HG03575 (cell line): ENCODE measurements at regions not wholly inside any gene's neighbourhood (a gene's known extent, or its start where the extent isn't known, plus 50 kb on each side); places are given as distances from the start of the nearest gene placed in this dataset.

Experiments
- ATAC-seq: cut with Tn5 transposase; IDR thresholded peaks from one replicate; pipeline ENCODE4 v1.9.1; 2021; ENCODE audit not compliant: unreplicated experiment, insufficient number of reproducible peaks, low FRiP score; ENCODE audit errors: extremely low read depth

DNA sequence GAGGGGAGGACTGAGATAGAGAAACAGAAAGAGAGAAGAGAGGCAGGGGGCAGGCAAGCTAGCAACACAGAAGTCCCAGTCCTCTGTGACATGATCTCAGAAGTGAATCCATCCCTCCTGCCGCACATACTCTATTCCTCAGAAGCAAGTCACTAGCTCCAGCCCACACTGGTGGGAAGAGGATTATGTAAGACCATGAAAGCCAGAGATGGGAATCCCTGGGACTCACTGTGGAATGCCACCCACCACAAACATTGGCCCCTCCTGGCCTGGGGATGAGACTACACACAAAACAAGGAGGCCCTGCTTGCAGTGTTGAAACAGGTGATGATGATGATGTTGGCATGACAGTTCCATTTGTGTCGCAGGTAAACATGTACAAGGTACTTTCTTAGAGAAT lies 419.9 kb downstream of the IRS2 start:
- no peak for ATAC-seq

- ATAC-seq, result no peak
Observed at GRCh38 chr13:109363431-109363830, 423.0 kb downstream of the IRS2 start.

GRCh38 chr13:109362616-109363015 lies 423.8 kb downstream of the IRS2 start:
- ATAC-seq, result no peak

DNA sequence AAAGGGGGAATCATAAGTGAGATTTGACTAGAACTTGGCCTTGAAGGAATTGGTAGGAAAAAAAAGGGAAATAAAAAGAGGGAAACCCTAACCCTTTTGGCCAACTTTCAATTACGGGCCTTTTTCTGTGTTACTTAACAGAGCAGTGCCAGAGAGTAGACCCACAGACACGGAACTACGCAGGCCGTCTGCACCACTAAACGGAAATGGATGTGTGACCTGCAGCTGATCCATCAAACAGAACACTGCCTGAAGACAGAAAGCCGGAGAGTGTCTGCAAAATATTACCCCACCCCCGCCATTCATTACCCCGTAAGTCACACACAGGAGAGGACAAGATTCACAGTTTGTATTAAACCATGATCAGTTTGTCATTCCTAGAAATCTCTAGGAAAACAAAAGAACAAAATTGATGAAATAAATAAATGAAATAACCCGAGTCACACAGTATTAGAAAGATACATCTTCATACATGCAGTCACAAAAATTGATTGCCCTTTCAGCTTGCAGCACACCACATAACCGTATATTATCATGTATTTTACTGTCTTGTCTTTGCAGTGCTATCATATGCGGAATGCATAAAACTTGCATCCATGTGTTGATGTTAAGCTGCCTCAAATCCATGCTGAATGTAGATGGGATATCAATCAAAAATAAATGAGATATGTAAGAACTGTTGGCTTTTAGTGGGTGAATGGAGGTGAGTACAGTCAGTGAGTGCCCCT lies 424.7 kb downstream of the IRS2 start:
- no peak for ATAC-seq

DNA sequence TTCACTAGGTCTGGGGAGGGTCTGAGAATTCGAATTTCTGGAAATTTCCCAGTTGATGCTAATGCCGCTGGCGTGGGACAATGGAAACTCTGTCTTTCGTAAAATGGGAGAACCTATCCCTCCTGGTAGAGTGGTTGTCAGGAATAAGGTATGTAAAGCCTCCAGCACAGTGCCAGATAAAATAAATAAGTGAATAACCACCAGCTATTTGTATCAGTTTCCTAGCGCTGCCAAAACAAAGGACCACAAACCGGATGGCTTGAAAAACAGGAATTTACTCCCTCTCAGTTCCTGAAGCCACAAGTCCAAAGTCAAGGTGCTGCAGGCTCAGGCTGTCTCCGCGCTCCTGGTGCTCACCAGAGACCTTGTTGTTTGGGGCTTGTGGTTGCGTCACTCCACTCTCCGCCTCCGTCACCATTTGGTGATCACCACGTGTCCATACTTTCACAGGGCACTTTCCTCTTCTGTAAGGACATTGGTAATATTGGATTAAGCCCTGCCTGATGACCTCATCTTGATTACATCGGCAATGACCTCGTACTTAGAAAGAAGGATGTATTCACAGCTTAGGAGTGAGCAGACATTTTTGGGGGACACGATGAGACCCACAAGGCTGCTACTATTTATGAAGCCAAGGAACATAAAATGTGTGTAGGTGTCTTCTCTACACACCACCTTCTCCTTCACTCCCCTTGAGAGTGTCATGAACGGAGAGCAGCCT lies 428.5 kb downstream of the IRS2 start:
- no peak for ATAC-seq

- no peak for ATAC-seq
Observed at GRCh38 chr13:109355875-109356434, 430.4 kb downstream of the IRS2 start.

DNA sequence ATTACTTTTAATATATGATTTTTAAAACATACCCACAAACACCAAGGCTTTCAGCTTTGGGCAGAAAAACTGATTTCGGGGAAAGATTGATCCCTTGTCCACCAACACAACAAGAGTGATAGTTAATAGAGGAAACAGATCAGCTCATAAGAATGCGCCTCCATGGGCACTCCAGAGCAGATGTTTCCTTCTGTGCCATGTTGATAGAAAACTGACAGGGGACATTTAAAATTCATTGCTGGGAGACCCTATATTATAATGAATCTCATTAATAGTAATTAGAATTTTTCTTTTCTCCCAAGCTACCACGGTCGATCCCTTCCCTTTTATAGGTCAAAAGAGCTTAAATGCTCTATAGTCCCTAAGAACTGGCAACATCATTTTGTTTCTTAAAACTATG lies 431.2 kb downstream of the IRS2 start:
- no peak for ATAC-seq

- ATAC-seq, result no peak
Observed at GRCh38 chr13:109351236-109351635, 435.1 kb downstream of the IRS2 start.

GRCh38 chr13:109348519-109349258 lies 437.7 kb downstream of the IRS2 start:
- no peak for ATAC-seq

DNA sequence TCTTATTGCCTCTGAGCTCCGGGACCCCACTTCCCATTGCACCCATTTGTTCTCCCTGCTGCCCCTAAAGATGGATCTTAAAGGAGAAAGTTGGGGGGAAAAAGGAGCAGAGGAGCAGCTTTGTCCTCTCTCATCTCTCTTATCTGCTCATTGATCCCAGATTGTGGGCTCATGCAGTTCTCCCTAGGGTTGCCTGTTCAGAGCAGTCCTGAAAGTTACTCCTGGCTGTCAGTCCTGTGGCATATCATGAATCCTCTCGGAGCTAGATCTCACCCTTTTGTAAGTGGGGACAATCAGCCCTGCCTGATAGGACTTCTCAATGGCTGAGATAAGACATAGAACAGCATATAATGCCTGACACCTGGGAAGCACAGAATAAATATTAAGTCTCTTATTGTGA lies 440.3 kb downstream of the IRS2 start:
- ATAC-seq, result no peak

DNA sequence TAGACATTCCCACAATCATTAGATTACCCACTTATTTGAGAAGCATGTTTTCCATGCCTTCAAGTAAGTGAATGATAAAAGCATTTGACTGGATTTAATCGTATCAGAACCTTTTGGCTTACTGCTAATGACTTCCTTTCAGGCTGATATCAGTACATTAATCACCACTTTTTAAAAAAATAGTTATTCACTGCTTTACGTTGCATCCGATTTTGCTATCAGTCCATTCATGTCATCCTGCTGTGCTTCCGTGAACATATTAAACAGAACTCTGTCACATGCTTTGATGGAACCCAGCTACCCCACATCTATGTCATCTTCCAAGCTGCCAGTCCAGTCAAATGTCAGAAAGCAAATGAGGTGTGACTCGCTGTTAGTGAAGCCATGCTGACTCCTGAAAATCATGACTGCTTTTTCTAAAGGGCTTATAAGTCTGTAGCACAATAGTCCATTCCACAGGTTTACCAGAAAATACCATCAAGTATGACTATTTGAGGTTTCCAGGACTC lies 440.9 kb downstream of the IRS2 start:
- ATAC-seq, result no peak

DNA sequence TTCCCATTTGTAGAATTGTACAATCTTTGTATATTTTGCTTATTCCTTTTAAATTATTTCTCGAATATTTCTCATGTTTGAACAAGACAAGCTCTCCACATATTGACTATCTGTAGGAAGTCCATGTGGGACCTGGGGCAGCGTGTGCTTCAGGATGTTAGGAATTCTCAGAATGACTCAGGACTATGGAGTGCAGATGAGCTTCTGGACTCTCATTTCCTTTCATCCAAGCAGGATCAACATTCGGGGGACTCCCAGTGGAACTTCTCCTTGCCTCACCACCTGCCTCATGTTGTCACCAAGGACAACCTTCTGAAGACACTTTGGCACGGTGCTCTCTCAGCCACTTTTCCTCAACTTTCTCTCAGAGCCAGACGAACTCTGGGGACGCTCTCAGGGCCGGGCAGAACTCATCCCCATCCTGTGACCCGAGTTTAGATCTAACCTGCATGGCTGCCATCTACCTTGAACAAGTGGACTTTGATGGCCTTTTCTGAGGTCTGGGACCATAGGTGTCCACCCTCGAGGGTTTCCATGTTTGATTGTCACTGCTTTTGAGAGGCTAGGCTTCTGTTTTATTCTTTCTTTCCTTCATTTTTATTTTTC lies 441.7 kb downstream of the IRS2 start:
- no peak for ATAC-seq

DNA sequence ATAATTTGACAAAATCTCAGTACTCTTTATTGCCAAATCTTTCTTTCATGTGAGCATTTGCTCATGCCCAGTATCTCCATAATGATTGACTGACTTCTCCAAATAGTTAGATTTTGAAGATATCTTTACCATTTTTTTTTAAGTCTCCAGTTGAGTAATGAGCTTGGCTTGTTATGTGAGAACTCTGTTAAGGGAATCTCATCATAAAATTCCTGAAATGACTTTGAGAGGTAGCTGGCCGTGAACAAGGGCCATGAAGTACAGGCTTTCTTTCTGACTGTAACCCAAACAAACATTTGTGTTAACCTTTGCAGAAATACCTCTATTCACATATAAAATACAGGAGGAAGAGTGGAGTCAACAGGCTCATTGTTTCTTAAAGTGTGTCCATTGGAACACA lies 449.7 kb downstream of the IRS2 start:
- no peak for ATAC-seq

DNA sequence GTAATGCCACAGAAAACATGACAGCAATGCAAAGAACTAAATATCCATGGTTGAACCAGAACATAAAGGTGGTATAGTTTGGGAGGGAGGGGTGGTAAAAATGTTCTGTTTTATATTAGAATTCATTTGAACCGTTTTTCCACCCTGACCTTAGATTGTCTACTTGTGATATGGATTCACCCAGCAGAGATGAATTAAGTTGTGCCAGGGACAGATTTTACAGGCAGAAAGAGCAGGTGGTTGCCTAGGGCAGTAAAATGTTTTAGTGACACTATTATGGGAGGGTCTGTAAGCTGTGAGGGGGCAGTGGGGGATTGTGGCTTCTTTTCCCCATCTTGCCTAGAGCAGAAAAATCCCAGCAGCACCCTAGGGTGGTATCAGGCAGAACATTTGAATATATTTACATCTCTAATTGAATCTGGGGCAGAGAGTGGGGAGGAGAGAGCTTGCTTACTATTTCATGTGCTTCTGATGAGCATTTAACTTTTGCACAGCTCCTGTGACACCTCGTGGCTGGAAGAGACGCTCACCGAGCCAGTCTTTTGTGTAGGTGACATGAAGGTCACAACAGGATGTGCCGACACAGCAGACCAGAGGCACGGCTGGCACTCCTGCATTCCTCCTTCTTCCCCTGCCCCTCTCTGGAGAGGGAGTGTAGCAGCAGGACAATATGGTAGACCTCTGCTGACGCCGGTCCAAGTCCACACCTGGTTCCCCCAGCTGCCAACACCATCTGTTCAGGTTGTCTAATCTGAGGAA lies 452.3 kb downstream of the IRS2 start:
- ATAC-seq, result no peak

- no peak for ATAC-seq
Observed at GRCh38 chr13:109332506-109333499, 453.6 kb downstream of the IRS2 start.

DNA sequence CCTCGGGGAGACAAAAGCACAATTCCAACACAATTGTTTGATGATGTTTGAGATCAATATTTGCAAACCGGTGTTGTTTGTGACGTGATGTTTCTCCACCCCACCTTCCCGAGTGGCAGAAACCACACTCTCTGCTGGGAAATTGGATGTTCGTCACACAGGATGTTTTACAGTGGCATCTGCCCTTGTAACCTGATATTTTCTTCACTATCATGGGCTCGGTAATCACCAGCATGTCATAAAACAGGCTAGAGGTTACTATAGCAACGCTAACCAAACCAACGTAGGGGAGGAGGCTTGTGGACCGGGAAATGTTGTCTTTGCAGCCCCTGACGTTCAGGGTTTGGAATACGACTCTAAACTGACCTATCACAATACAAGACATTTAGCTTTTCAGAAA lies 454.5 kb downstream of the IRS2 start:
- no peak for ATAC-seq

GRCh38 chr13:109331011-109331433 lies 455.4 kb downstream of the IRS2 start:
- ATAC-seq, result no peak
